Body of pancreas (tissue), 4 donors: ENCODE measurements at regions not wholly inside any gene's neighbourhood (a gene's known extent, or its start where the extent isn't known, plus 50 kb on each side); places are given as distances from the start of the nearest gene placed in this dataset.

Source experiments
- ATAC-seq: fragments of 150-250 bp; one replicate; pipeline ENCODE4 v1.9.1; 2016
- DNase-seq, 4 donors: peaks; one replicate each; pipeline ENCODE4 v3.0.0-alpha.2; 2019
- H3K27ac ChIP-seq, 4 donors: fragments of 200-600 bp; sonication (generic); 1 replicate in 3 of 4; 2 replicates in 1 of 4; pipeline versions ENCODE4 v1.5.1 to v1.6.1; 2016 to 2019; ENCODE audit warnings: mild to moderate bottlenecking in 1 of 4, mixed read lengths in 1 of 4, moderate library complexity in 1 of 4
- H3K27me3 ChIP-seq, 2 donors: fragments of 200-600 bp; sonication (generic); one replicate each; pipeline ENCODE4 v1.6.0; 2016; ENCODE audit warnings: mild to moderate bottlenecking in 1 of 2
- H3K36me3 ChIP-seq, 2 donors: fragments of 200-600 bp; sonication (generic); replicated peaks in 1 of 2; 2 replicates each; pipeline ENCODE4 v1.5.1; 2016; ENCODE audit warnings: low read depth in 2 of 2; ENCODE audit not compliant: insufficient read depth in 1 of 2
- H3K4me1 ChIP-seq: fragments of 200-600 bp; sonication (generic); one replicate; pipeline ENCODE4 v1.6.0; 2016
- H3K4me3 ChIP-seq, 2 donors: fragments of 200-600 bp; sonication (generic); 1 replicate in 1 of 2; 2 replicates in 1 of 2; pipeline ENCODE4 v1.5.1; 2016 to 2019
- H3K9me3 ChIP-seq, 3 donors: fragments of 200-600 bp; sonication (generic); 1 replicate in 2 of 3; 2 replicates in 1 of 3; pipeline ENCODE4 v1.5.1; 2016
- CTCF ChIP-seq, 7 experiments: fragments of 450-650 bp in 4 of 7; fragments of 200-600 bp in 3 of 7; sonication (generic) in 3 of 7; IDR thresholded peaks; one replicate each; pipeline ENCODE4 v1.5.1; 2016 to 2019; ENCODE audit warnings: antibody characterized with exemption in 7 of 7
- POLR2A ChIP-seq, 3 donors: fragments of 450-650 bp; IDR thresholded peaks; one replicate each; pipeline ENCODE4 v1.6.1; 2016; ENCODE audit warnings: antibody characterized with exemption in 3 of 3, mild to moderate bottlenecking in 2 of 3
- WGBS, 2 donors: methylation state at CpG; one replicate each; pipeline ENCODE4 v1.1.5; 2017; 5-methylcytosine and 5-hydroxymethylcytosine counted together
- intact Hi-C: fragments of 100-400 bp; cut with DNase I; formaldehyde crosslinking; loops from one replicate; pipeline ENCODE4 v1.15.1; 2023

- Histone ChIP-seq H3K9me3 (no peaks in the 10 kb centered on the region), H3K27me3 (no peaks in the 10 kb centered on the region), H3K4me1 (no peaks in the 10 kb centered on the region), H3K36me3 (no peaks in the 10 kb centered on the region), H3K4me3 (no peak overlapping the region), H3K27ac (no peak overlapping the region)
- intact Hi-C loops = no loop called here
- ATAC-seq (no peak), DNase-seq (no peak)
- TF ChIP-seq POLR2A (IDR thresholded peaks at IDR 0.05) (no peak), CTCF (IDR thresholded peaks at IDR 0.05) (no peak)
- 56 to 57% methylated on average over 5 of the region's 5 CpGs for WGBS, 2 donors
Observed at GRCh38 chr13:107070792-107071191, 502.9 kb upstream of the ARGLU1 start.

- Histone ChIP-seq H3K27me3 (no peaks in the 10 kb centered on the region), H3K4me1 (no peaks in the 10 kb centered on the region), H3K27ac (no peak overlapping the region), H3K36me3 (no peaks in the 10 kb centered on the region), H3K9me3 (no peaks in the 10 kb centered on the region), H3K4me3 (no peak overlapping the region)
- DNase-seq = no peak
- WGBS, 2 donors = 50 to 60% methylated on average over 4 of the region's 4 CpGs
- ATAC-seq = no peak
- intact Hi-C loops = no loop called here
- no peak for TF ChIP-seq CTCF (IDR thresholded peaks at IDR 0.05)
- no peak for TF ChIP-seq POLR2A (IDR thresholded peaks at IDR 0.05)
Observed at GRCh38 chr13:107069108-107069776, 501.3 kb upstream of the ARGLU1 start.

- 69 to 94% methylated on average over 4 of the region's 4 CpGs for WGBS, 2 donors
- H3K4me3 ChIP-seq = no peak overlapping the region
- intact Hi-C loops = no loop called here
- DNase-seq = no peak
- no peaks in the 10 kb centered on the region for H3K9me3 ChIP-seq
- no peak for ATAC-seq
- no peak for TF ChIP-seq CTCF (IDR thresholded peaks at IDR 0.05)
- no peaks in the 10 kb centered on the region for H3K27me3 ChIP-seq
- H3K27ac ChIP-seq = no peak overlapping the region
- H3K36me3 ChIP-seq = no peaks in the 10 kb centered on the region
- H3K4me1 ChIP-seq = no peaks in the 10 kb centered on the region
Observed at GRCh38 chr13:107067381-107067780, 499.4 kb upstream of the ARGLU1 start.

- ATAC-seq = no peak
- 64 to 73% methylated on average over 3 of the region's 3 CpGs for WGBS, 2 donors
- Histone ChIP-seq H3K27ac (no peak overlapping the region), H3K27me3 (no peaks in the 10 kb centered on the region), H3K9me3 (no peaks in the 10 kb centered on the region), H3K4me3 (no peak overlapping the region), H3K4me1 (no peaks in the 10 kb centered on the region), H3K36me3 (no peaks in the 10 kb centered on the region)
- intact Hi-C loops = no loop called here
- no peak for TF ChIP-seq POLR2A (IDR thresholded peaks at IDR 0.05)
- no peak for TF ChIP-seq CTCF (IDR thresholded peaks at IDR 0.05)
- no peak for DNase-seq
Observed at GRCh38 chr13:107066355-107066754, 498.4 kb upstream of the ARGLU1 start.

- intact Hi-C loops = no loop called here
- no peak for DNase-seq
- no peaks in the 10 kb centered on the region for H3K36me3 ChIP-seq
- no peaks in the 10 kb centered on the region for H3K4me1 ChIP-seq
- H3K27me3 ChIP-seq = no peaks in the 10 kb centered on the region
- 49 to 69% methylated on average over 3 of the region's 3 CpGs for whole genome bisulfite sequencing, 2 donors
- H3K27ac ChIP-seq = no peak overlapping the region
- TF ChIP-seq CTCF (IDR thresholded peaks at IDR 0.05) (no peak), POLR2A (IDR thresholded peaks at IDR 0.05) (no peak)
- no peak overlapping the region for H3K4me3 ChIP-seq
- no peak for ATAC-seq
- H3K9me3 ChIP-seq = no peaks in the 10 kb centered on the region
Observed at GRCh38 chr13:107065036-107065435, 497.1 kb upstream of the ARGLU1 start.
